HCT116 (cell line): ENCODE measurements at regions not wholly inside any gene's neighbourhood (a gene's known extent, or its start where the extent isn't known, plus 50 kb on each side); places are given as distances from the start of the nearest gene placed in this dataset.

ENCODE experiments used
- CTCF ChIP-seq, 3 experiments: fragments of 200-600 bp in 1 of 3; sonication (generic) in 1 of 3; IDR thresholded peaks in 2 of 3; conservative IDR thresholded peaks in 1 of 3; 2 replicates each; pipeline ENCODE4 v1.5.1; 2012 to 2017; ENCODE audit warnings: low read depth in 2 of 3, low read length in 2 of 3, antibody characterized with exemption in 1 of 3, borderline replicate concordance in 1 of 3, control low read depth in 1 of 3, mild to moderate bottlenecking in 1 of 3, mixed read lengths in 1 of 3, mixed run types in 1 of 3, moderate library complexity in 1 of 3; ENCODE audit not compliant: insufficient read depth in 1 of 3
- EZH2phosphoT487 ChIP-seq: fragments of 200-600 bp; IDR thresholded peaks from 2 replicates; pipeline ENCODE4 v1.6.1; 2018; ENCODE audit warnings: antibody characterized with exemption, borderline replicate concordance
- YY1 ChIP-seq: IDR thresholded peaks from 2 replicates; pipeline ENCODE4 v1.6.1; 2011; ENCODE audit warnings: low read length, low read depth, moderate library complexity, mild to moderate bottlenecking; ENCODE audit not compliant: insufficient replicate concordance; ENCODE audit errors: extremely low read depth
- ZBTB33 ChIP-seq: IDR thresholded peaks from 2 replicates; pipeline ENCODE4 v1.6.1; 2011; ENCODE audit warnings: mild to moderate bottlenecking, low read length, moderate library complexity; ENCODE audit not compliant: insufficient replicate concordance; ENCODE audit errors: extremely low read depth

- TF ChIP-seq CTCF (IDR thresholded peaks at IDR 0.05 in 2 of 3, conservative IDR thresholded peaks at IDR 0.05 in 1 of 3; ENCODE audit: borderline replicate concordance in 1 of 3, insufficient read depth in 1 of 3, low read depth in 2 of 3, low read length in 2 of 3): no peak
- no peak for TF ChIP-seq EZH2phosphoT487
- TF ChIP-seq YY1: no peak
- TF ChIP-seq ZBTB33: no peak
These were observed 1802.0 kb downstream of the SUCLG1 start for GRCh38 chr2:82657106-82657505.
